ENCODE measurements at regions not wholly inside any gene's neighbourhood (a gene's known extent, or its start where the extent isn't known, plus 50 kb on each side); places are given as distances from the start of the nearest gene placed in this dataset.

GRCh38 chr4:29014555-29014954 lies 1705.6 kb upstream of the PCDH7 start:
- TF ChIP-seq REST (IDR thresholded peaks at IDR 0.05; ENCODE audit: insufficient read depth in 1 of 2, low read depth in 2 of 2, low read length in 1 of 2) (no peak), POLR2AphosphoS5 (IDR thresholded peaks at IDR 0.05; ENCODE audit: low read depth, low read length) (no peak), SIN3A (IDR thresholded peaks at IDR 0.05; ENCODE audit: borderline replicate concordance, insufficient read depth, low read depth, low read length) (no peak), CTCF (IDR thresholded peaks at IDR 0.05) (no peak), TCF7L2 (IDR thresholded peaks at IDR 0.05; ENCODE audit: low read depth, low read length) (no peak)

All from Panc1 (cell line).